C4-2B (cell line): ENCODE measurements at regions not wholly inside any gene's neighbourhood (a gene's known extent, or its start where the extent isn't known, plus 50 kb on each side); places are given as distances from the start of the nearest gene placed in this dataset.

Source experiments
- H3K27ac ChIP-seq: fragments of 450-650 bp; 2 replicates; pipeline ENCODE4 v1.5.1; 2017
- ZFX ChIP-seq: fragments of 450-650 bp; IDR thresholded peaks from 2 replicates; pipeline ENCODE4 v1.6.1; 2017
- TF ChIP-seq, protein P1 (sequence below): fragments of 450-650 bp; conservative IDR thresholded peaks from 2 replicates; pipeline ENCODE4 v1.5.1; 2017; ENCODE audit warnings: mild to moderate bottlenecking

DNA sequence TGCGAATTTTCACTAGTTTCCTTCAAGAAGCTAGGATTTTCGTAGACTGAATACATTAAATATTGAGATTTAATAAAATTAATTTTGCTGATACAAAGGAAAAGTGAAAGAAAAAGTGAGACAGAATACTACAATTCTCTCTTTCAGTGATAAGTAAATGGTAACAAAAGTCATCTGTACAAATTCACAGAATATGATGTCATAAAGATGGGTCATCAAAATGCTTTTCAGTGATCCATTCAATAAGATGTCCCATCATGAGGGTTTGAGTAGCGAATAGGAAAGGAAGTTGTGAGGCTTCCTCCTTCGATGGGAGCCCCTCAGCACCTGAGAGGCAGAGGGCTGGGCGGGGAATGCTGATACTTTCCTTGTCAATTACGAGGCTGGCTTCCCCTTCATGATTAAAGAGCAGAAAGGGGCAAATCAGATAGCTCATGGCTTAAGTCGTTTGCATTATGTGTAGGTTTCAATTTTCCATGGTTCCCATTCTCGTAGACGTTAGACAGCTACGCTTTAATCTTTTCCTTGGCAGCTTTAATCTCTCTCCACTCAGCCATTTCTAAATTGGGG is 108.8 kb upstream of the SORBS2 start:
- TF ChIP-seq, protein P1, sequence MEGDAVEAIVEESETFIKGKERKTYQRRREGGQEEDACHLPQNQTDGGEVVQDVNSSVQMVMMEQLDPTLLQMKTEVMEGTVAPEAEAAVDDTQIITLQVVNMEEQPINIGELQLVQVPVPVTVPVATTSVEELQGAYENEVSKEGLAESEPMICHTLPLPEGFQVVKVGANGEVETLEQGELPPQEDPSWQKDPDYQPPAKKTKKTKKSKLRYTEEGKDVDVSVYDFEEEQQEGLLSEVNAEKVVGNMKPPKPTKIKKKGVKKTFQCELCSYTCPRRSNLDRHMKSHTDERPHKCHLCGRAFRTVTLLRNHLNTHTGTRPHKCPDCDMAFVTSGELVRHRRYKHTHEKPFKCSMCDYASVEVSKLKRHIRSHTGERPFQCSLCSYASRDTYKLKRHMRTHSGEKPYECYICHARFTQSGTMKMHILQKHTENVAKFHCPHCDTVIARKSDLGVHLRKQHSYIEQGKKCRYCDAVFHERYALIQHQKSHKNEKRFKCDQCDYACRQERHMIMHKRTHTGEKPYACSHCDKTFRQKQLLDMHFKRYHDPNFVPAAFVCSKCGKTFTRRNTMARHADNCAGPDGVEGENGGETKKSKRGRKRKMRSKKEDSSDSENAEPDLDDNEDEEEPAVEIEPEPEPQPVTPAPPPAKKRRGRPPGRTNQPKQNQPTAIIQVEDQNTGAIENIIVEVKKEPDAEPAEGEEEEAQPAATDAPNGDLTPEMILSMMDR, result no peak
- TF ChIP-seq ZFX, result no peak
- H3K27ac ChIP-seq, result no peak overlapping the region

DNA sequence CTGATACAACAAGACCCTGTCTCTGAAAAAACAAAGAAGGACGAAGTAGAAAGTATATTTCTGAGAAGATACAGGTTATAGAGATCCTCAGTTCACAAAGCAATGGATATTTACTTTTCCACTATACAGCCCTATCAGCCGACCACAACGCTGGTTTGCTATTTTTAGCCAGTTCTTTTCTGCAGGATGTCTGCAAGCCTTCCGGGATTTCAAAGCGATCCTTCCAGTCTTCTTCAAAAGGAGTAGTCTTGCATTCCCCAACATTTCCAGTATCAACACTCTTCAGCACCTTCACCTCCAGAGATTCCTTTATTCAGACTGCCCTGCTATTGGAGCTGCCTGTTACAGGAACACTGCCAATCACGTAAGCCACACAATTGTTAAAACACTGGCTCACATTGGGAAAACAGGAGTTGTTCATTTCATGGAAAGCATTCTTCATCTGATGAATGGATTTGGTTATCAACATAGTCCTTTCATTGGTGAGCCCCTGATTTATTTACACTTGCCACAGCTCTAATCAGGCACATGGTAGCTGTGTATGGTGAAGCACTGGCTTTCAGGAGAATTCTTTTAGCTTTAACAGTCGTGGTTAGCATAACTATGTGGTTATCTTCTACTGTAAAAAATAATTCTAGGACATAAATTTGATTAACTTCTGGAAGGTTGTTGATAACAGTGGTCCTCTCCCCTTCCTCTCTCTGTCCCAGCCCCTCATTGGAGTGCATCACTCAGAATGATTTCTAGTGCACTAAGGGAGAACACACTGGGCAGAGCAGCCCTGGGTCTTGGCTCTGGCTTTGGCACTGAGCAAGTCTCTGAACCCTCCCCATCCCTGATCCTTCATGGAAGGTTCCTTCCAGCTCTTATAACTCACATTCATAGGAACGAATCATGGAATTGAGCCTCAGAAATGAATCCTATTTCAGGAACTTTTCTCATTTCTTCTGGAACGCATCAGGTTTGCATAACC is 109.9 kb upstream of the SORBS2 start:
- TF ChIP-seq, protein P1, result no peak
- TF ChIP-seq ZFX, result no peak
- no peak overlapping the region for H3K27ac ChIP-seq

DNA sequence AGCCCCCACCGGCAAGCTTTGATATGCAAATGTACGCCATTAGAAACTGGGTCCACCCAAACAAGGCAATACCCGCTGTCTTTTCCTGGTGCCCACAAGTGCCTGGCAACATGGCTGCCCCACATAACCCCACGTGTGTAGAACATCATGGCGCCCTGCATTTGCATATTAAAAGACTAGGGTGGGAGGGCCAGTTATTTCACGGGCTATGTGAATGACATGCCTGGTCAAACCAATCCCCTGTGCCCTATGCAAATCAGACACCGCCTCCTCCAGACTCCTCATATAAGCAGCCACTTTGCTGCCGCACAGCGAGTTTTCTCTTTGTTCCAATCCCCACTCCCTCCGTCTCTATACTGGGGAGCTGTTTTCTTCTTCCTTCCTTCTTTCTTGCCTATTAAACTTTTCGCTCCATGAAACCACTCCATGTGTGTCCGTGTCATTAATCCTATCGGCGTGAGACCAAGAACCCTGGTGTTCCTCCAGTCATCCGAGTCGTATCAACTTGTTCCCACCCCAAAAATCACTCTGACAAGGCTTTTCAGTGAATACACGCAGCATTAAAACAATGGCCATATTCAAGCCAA is 112.6 kb upstream of the SORBS2 start:
- no peak for TF ChIP-seq ZFX
- TF ChIP-seq, protein P1, result no peak
- no peak overlapping the region for H3K27ac ChIP-seq

DNA sequence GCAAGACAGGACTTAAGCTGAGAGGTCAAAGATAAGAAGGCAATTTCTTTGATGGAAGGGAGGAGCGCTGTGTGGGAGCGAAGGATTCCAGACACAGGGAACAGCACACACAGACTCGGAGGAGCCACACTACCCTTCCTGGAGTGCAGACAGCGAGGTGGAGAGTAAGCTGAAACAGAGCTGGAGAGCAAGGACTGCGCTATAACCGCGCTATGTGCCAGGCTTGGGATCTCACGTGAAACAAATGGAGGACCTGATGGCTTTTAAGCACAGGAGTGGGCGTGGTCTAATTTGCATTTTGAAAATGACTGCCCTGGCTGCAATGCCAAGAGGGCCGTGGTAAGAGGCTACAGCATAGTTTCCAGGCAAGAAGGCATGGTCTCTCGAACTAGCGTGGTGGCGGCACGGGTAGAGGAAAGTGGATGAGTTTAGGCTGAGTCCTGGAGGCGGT is 113.9 kb upstream of the SORBS2 start:
- TF ChIP-seq ZFX, result no peak
- TF ChIP-seq, protein P1, result no peak
- H3K27ac ChIP-seq, result peak overlapping the region; percentile 6; the same call in 1 of the 2 replicates

DNA sequence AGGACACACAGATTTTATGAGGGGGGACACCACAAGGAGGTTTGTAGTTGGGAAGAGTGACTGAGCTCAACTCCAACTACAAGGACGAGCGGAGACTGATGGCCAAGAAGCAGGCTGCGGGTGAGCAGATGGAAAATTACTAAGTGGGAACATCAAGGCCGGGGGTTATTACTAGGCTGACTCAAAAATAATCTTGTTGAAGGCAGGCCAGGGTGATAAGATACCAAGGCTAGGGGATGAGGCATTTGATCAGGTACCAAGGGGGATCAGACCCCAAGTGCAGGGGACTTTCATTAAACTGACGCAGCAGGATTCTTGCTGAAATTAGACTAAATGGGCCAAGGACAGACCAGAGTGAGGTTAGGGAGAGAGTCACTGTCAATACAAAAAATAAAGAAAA is 119.4 kb upstream of the SORBS2 start:
- no peak for TF ChIP-seq ZFX
- TF ChIP-seq, protein P1, result no peak
- H3K27ac ChIP-seq, result no peak overlapping the region

DNA sequence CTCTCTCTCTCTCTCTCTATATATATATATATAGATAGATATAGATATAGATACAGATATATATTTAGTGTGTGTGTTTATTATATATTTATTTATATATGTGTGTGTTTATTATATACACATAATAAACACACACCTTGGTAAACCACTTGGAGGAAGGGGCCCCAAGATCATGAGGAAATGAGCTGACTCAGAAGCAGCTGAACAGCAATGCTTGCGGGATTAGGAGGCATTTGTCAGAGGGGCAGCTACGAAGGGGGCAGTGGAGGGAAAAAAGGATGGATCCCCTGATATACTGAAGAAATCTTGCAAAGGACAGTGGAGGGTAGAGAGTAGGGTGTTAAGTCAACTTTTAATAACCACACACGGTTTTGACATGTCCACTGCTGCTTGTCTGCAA is 120.0 kb upstream of the SORBS2 start:
- no peak overlapping the region for H3K27ac ChIP-seq
- no peak for TF ChIP-seq ZFX
- TF ChIP-seq, protein P1, result no peak

DNA sequence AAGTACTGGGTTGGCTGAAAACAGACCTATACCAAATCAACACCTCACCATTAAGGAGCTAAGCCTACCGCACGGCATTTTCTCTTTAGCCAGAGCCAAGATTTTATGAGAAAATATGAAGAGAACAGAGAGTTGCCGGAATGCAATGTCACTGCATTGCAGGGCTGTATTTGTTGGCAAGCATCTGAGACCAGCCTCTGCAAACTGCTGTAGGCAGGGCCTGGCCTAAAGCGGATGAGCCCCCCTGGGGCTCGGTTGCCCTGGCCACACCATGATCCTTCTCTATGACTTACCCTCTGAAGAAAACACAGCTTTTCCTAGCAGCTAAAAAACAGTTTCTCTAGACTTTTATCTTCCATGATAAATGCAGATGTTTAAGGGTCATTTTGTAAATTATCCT is 120.5 kb upstream of the SORBS2 start:
- no peak for TF ChIP-seq ZFX
- TF ChIP-seq, protein P1, result no peak

More for the DNA sequence above, 120.5 kb upstream of the SORBS2 start:
- no peak overlapping the region for H3K27ac ChIP-seq
